EH (cell line): ENCODE measurements at regions not wholly inside any gene's neighbourhood (a gene's known extent, or its start where the extent isn't known, plus 50 kb on each side); places are given as distances from the start of the nearest gene placed in this dataset.

ENCODE experiments used
- DNase-seq: peaks from one replicate; pipeline ENCODE4 v3.0.0-alpha.2; 2015; ENCODE audit warnings: low read depth

DNA sequence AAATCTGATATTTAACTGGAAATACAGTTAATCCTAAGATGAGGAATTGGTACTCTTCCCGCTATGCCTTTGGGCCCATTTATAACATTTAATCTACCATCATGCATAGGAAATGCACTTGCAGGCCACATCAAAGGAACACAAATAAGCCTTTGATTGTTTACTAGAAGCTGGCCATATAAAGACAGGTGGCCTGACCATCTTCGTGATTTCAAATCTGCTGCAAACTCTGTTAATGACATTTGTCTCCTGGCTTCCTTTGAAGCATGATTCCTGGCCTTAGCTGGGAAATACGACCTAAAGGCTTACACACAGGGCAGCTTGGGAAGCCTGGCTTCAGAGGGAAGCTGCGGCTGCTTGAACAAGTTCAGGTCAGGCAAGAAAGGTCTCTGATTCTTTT is 552.1 kb downstream of the CDH26 start:
- DNase-seq, result no peak

DNA sequence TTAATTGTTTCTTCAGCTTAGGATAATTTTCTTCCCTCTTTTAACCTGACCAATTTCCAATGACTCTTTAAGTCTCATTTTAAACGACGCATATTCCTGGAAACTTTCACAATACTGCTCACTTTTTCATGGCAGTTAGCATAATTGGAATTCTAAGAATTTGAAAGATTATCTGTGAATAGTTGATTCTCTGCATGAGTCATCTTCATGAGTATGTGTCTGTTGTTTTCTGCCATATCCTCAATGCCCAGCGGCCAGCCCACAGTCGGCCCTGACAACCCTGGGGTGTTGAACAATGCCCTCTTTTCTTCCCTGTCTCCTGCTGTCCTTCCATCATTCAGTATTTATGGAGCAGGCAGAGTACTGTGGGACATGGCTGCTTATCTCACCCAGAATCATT is 554.2 kb downstream of the CDH26 start:
- DNase-seq, result peak; percentile 22

DNA sequence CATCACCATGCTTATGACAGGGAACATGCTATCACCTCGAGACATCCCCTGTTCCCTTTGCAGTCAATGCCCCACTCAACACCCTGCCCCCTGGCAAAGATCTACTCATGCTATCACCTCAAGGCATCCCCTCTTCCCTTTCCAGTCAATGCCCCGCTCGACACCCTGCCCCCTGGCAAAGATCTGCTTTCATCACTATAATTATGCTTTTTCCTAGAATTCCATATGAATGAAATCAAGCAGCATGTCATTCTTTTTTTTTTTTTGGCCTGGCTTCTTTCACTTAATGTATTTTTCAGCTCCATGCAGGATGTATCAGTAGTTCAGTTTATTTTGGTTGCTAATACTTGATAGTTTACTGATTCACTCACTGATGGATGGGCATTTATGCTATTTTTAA is 554.9 kb downstream of the CDH26 start:
- no peak for DNase-seq

DNA sequence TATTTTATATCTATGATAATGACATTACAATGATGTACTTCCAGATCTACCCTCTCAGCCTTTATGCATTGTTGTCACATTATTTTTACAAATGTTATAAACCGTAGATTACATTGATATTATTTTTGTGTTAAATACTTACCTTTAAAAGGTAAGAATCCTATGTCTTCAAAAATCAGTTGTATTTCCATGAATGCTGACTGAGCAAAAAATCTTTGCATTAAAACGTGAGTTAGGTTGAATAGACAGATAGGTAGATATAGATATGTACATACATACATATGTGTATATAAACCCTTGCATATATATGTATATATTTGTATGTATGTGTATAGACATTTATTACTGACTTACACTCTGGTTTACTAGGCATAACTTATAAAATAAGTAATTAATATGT is 558.2 kb downstream of the CDH26 start:
- DNase-seq, result no peak

DNA sequence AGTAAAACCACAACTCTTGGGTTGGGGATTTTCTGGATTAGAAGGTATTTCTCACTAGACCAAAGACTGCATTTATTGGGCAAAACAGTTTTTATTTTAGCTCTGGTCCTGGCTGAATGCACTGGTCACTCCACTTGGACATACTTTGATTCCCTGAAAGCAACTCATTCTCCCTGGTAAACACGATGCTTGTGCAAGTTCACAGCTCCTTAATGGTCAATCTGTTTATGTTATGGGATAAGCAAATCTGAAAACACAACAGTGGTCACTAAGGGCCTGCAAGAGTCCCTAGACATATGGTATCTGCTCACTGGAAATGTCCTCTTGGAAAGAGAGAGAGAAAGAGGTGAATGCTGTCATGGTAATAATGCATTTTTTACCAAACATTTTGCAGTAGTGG is 559.8 kb downstream of the CDH26 start:
- no peak for DNase-seq

GRCh38 chr20:60525397-60525796 is 567.2 kb downstream of the CDH26 start:
- DNase-seq, result no peak

- no peak for DNase-seq
Measured at GRCh38 chr20:60527656-60528055, 569.4 kb downstream of the CDH26 start.

GRCh38 chr20:60528141-60528540 is 569.9 kb downstream of the CDH26 start:
- no peak for DNase-seq

DNA sequence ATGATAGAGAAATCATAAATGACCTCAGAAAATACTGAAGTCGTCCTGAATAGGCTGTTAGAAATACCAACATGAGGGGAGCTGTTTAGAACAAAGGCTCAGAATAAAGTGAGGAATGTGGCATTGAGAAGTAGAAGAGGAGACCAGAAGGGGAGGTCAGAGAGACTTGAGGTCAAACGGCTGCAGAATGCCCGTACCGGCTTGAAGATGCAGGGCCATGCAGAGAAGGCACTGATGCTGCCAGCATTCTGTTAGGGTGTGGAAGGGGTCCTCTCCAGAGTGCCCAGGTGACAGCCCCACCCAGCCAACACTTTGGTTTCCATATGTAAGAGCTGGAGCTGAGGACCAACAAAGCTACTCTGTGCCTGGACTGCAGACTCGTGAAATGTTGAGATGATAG is 570.9 kb downstream of the CDH26 start:
- DNase-seq, result no peak

DNA sequence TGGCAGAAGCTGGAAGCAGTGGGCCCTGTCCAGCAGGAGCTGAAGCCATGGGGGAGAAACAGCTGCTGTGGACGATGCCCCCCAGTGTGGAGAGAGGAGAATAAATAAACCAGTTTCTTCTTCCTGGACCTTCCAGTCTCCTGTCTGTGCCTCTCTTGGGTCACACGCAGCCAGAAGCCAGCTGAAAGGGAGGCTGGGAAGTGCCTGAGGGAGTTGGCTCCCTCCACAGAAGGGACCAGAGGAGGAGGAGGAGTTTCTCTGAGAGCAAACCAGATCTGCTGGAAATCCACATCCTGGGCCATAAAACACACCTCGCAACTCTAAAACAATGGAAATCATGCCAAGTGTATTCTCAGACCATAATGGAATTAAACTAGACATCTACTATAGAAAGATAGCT is 577.0 kb downstream of the CDH26 start:
- DNase-seq, result no peak

GRCh38 chr20:60540591-60540990 is 582.4 kb downstream of the CDH26 start:
- DNase-seq, result no peak

GRCh38 chr20:60541991-60542390 is 583.8 kb downstream of the CDH26 start:
- no peak for DNase-seq

GRCh38 chr20:60543598-60543997 is 585.4 kb downstream of the CDH26 start:
- no peak for DNase-seq

DNA sequence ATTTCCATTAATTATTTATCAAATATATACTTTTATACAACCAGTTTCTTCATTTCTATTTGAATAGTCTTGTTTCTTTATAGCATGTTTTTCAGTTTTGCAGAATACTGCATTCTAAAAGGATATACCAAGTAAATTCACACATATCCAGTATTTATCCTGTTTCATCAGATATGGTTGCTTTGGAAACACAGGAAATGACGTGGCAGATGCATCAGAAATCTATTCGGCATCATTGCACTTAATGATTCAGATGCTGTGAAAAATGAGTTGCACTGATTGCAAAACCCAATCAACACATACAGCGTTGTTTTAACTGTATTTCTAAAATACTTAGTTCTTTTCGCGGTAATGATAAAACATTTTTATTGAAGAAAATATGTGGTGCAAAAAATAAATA is 594.9 kb downstream of the CDH26 start:
- no peak for DNase-seq

- DNase-seq, result no peak
Measured at GRCh38 chr20:60558486-60558885, 600.3 kb downstream of the CDH26 start.

DNA sequence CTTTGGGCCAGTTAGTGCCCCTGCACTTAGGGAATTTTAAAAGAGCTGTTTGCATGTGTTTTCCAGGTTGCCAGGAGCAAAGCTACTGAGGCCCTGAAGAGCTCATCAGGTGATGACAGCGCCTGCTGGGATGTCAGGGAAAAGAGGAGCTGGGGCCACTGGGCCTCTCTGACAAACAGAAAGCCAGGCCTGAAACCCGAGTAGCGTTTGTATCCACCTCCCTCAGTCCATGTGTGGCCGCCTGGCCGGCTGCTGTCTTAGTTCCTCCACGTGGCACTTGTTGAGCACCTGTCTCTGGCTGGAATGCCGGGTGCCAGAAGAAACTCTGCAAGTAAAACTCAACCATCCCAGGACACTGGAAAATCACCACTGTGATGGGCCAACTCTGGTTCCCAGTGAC is 601.2 kb downstream of the CDH26 start:
- no peak for DNase-seq

DNA sequence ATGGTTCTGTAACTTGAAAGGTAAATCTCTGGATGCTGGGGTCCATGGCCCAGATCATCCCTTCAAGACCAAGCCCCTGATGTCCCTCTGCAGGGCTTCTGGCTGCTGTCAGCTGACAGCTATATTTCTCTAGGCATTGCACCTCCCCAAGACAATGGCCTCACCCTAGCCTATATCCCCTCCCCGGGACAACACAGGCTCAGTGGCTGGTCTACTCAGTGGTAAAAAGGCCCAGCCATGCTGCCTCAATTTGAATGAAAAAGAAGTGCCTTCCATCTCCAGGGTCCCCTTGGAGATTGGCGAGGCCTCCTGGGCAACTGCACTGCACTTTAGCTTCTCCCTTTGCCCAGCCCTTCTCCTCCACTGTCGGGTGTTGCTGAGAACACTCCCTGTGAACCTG is 602.8 kb downstream of the CDH26 start:
- no peak for DNase-seq

DNA sequence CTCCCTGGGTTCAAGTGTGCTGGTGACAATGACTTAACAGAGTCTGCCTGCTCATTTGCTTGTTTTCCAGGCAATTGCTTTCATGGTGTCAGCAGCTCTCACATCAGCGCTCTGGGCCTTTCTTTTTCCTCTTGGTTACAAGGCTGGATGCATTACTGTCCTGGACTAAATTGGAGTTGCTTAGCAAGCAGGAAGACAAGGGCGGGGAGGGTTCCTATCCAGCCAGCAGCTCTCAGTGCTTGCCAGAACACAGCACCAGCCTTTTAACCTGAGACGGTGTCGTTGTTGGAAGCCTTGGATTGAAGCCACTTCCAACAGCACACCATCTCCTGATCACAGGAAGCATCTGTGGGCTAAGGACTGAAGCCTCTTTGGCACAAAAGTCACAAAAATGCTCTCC is 606.9 kb downstream of the CDH26 start:
- no peak for DNase-seq

DNA sequence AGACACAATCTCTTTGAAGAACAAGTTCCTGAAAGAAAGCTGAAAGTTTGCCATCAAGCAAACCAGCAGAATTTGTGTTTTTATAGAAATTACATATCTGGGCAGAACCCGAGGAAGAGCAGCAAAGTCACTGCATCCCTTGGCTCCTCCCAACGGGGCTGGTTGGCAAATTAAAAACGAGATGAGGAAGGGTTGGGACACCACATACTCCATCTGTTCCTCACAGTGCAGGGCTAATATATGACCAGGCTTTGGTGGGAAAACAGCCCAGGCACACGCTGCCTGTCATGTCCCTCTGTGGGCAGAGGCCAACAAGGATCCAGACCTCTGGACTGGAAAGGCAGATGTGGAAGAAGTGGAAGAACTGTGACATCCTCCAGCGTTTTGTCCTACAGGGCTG is 607.3 kb downstream of the CDH26 start:
- no peak for DNase-seq

- no peak for DNase-seq
Measured at GRCh38 chr20:60569116-60569515, 610.9 kb downstream of the CDH26 start.

GRCh38 chr20:60570481-60571277 is 612.5 kb downstream of the CDH26 start:
- DNase-seq, result no peak

GRCh38 chr20:60573003-60573680 is 614.9 kb downstream of the CDH26 start:
- no peak for DNase-seq

DNA sequence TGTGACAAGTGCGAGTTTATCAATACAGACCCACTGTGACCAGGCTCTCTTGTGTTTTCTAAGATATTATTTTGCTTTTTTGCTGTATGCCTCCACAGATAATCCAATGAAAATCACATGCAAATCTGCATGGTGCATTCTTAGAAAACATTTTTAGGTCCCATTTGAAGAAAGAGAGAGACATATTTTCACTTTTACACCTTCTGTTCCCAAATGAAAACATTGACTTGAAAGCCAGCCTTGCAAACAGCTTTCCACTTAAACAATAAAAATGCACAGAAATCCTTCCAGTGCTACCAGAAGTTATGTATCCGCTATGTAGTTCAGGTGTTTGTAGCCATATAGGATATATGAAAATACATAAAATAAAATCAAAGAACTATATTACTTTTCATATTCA is 618.0 kb downstream of the CDH26 start:
- DNase-seq, result no peak
